GM21717 (cell line): ENCODE measurements at regions not wholly inside any gene's neighbourhood (a gene's known extent, or its start where the extent isn't known, plus 50 kb on each side); places are given as distances from the start of the nearest gene placed in this dataset.
"Not testable (repeated sequence)": the region's sequence is repeated elsewhere in the genome, so short reads cannot be mapped to it uniquely, and the experiment has no call there.

Experiments
- ATAC-seq: cut with Tn5 transposase; IDR thresholded peaks from one replicate; pipeline ENCODE4 v1.9.1; 2021; ENCODE audit warnings: mild to moderate bottlenecking, moderate library complexity; ENCODE audit not compliant: unreplicated experiment

DNA sequence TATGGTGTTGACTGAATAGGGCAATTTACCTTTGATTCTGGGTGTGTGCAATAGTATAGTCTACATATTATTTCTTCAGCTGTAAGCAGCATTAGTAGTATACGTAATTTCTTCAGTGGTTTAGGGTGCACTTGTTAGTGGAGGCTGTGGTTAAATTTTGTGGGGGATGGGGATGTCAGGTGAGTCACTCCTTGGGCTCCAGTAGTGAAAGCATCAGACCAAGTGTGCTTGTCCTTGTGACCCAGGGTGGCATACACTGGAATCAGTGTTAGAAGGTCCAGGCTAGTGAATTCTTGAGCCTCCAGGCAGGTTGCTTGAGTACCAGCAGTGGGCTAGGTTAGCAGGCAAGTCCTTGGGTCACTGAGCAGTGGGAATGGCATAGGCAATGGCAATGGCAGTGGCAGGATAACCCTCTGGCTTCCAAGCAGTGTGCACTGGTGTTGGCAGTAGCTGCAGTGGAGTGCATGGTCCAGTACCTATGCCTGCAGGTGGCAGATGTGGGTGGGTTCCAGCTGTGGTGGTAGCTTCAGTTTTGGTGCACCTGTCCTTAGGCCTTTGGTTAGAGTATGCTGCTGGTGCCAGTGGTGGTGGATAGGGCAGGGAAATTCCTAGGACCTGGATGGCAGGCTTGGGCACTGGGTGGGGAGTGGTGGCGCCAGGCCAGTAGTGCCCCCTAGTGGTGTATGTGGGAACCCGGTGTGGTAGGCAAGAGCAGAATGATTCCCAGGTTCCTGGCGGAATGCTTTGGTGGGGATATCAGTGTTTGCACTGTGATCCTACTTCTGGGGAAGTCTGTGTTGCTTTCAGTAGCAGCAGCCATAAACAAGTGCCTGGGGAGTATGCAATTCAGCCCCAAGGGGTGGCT lies 531.0 kb downstream of the SMARCA1 start:
- no peak for ATAC-seq

DNA sequence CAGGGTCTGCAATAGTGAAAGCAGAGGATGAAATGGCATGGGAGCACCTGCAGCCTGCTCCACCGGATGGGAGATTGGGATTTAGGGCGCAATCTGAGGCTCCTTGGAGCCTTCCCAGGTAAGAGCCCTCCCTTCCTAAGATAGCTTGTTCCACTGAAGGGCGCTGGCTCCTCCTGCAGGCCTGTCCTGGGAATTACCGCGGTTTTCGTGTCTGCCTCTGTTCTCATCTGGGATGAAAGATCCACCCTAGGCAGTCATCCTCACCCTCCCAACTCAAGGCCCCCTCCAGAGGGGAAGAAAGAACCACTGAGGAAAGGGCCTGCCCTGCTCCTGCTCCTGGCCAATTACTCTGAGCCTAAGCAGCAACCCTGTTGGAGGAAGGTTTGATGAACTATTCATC lies 547.5 kb downstream of the SMARCA1 start:
- no peak for ATAC-seq

- no peak for ATAC-seq
These were observed 550.3 kb downstream of the SMARCA1 start for GRCh38 chrX:128973033-128973432.

GRCh38 chrX:128961290-128961689 lies 562.0 kb downstream of the SMARCA1 start:
- no peak for ATAC-seq

DNA sequence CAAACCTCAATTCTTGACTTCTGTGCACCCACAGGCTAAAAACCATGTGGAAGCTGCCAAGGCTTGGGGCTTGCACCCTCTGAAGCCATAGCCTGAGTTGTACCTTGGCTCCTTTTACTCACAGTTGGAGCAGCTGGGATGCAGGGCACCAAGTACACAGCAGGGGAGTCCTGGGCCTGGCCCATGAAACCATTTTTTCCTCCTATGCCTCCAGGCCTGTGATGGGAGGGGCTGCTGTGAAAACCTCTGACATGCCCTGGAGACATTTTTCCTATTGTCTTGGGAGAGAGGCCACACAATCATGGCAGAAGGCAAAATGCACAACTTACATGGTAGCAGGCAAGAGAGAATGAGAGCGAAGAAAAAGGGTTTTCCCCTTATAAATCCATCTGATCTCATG lies 568.6 kb downstream of the SMARCA1 start:
- ATAC-seq, result not testable (repeated sequence)

DNA sequence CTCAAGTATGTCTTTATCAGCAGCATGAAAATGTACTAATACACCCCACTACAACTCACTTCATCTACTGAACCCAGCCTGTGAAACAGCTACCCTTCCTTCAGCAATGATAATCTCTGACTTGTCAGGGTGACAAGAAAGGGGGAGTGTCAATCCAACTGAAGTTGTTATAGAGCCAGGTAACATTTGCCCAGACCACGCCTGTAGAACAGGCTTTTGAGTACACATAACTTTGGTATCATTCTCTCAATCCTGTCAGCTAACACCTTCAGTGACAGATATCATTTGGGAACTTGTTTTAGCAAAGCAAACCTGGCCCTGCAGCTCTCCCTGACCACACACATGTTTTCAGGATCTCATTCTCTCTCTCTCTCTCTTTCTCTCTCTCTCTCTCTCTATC lies 592.2 kb downstream of the SMARCA1 start:
- ATAC-seq, result no peak

- no peak for ATAC-seq
These were observed 593.8 kb downstream of the SMARCA1 start for GRCh38 chrX:128929271-128930057.

GRCh38 chrX:128928636-128929035 lies 594.7 kb downstream of the SMARCA1 start:
- no peak for ATAC-seq

DNA sequence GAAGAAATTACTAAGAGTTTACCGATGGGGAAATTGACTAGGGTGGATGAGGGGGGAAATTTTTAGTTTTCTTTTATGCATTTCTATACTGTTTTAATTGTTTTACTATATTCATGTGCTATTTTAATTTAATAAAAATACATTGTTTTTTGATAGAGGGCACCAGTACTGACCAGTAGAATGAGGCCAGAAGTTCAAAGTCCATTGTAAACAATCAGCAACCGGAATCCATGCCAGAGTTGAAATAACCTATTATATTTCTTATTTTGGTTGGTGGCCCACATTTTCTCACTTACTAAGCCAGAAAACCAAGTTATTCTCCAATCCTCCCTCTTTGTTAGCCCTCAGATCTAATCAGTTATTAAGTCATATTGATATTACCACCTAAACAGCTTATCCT lies 595.9 kb downstream of the SMARCA1 start:
- no peak for ATAC-seq

GRCh38 chrX:128906753-128907152 lies 616.5 kb downstream of the SMARCA1 start:
- no peak for ATAC-seq

DNA sequence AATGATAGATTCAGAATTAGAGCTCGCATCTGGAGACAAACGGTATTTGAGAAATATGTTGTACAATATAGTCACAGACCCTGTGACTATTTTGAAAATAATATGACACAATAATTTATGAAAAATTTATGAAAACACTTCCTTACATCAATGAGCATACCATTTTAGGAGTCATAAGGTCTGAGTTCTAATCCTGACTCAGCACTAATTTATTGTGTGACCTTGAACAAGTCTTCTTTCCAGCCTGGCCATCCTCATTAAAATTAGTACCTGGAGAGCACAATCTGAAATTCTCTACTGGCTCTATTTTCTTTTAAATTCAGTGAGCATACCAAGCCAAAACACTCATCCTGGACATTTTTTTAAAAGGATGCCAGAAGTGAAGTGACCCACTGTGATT lies 622.3 kb downstream of the SMARCA1 start:
- ATAC-seq, result no peak

DNA sequence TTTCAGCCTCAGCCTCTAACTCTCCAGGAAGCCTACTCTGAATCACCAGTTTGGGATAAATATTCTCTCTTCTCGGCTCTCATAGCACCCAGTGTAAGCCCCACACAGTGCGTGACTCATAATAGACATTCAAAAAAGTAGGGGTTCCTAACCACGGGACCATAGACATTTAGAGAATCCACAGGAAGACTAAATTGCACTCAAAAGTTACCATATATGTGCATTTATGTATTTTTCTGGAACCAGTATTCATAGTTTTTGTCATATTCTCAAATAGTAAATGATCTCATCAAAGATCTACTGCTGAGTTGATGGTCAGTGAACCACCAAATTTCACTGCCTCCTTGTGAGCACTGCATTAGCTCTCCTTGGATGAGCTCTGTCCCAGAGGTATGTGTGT lies 625.7 kb downstream of the SMARCA1 start:
- ATAC-seq, result no peak

DNA sequence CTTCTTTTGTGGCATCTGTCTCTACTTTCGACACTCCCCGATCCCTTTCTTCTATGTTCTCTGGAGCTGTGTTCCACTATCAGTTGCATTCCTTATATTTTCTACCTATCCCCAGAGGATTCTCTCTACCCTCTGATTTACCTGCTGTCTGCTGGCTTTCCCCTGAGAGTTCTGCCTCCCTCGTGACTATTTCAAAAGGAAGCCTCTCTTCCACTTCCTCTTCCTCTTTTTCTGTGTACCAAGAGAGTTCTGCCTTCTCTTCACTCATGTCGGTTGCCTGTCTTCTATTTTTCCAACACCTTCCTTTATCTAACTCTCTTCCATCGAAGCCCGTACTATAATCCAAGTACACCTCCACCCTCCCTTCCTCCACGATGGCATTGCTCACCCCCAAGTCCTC lies 631.7 kb downstream of the SMARCA1 start:
- no peak for ATAC-seq

DNA sequence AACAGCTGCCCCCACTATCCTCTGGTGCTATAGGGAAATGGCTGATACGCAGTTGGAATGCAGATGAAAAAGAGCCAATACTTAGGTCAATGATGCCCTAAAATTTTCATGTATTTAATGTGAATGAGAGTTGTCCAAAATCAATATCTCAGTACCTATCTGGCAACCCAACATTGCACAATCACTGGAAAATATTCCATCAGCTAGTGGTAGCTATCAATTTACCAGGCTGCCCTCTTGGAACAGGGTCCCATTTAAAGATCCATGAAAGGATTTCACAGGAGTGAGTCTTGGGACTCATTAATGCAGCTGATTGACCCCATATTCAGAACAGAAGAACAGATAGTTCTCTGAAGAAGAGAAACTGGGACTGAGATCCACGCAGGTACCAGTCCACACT lies 638.9 kb downstream of the SMARCA1 start:
- no peak for ATAC-seq

GRCh38 chrX:128883650-128884049 lies 639.6 kb downstream of the SMARCA1 start:
- no peak for ATAC-seq

- ATAC-seq, result no peak
These were observed 652.9 kb downstream of the SMARCA1 start for GRCh38 chrX:128870361-128870760.

GRCh38 chrX:128862557-128862956 lies 660.7 kb downstream of the SMARCA1 start:
- no peak for ATAC-seq

GRCh38 chrX:128848374-128848773 lies 674.9 kb downstream of the SMARCA1 start:
- ATAC-seq, result no peak

DNA sequence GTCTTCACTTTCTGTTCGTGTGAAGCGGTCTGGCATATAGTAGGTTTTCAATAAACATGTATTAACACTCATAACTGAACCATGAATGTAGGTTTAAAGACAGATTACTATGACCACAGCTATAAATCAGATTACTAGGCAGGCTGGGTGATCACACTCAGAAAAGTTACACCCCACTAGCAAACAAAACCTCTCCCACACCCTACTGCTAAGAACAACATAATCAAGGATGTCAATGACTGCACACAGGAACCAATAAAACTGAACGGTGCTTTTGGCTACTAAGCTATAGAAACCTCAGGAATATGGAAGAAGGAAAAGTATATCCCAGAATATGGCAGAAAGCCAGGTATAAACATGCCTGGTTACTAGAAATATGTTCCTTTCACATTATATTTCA lies 676.9 kb downstream of the SMARCA1 start:
- ATAC-seq, result no peak

- ATAC-seq, result no peak
These were observed 704.6 kb downstream of the SMARCA1 start for GRCh38 chrX:128818690-128819089.

- no peak for ATAC-seq
These were observed 706.4 kb downstream of the SMARCA1 start for GRCh38 chrX:128816919-128817318.

GRCh38 chrX:128807367-128807766 lies 715.9 kb downstream of the SMARCA1 start:
- ATAC-seq, result no peak
